ENCODE measurements at regions not wholly inside any gene's neighbourhood (a gene's known extent, or its start where the extent isn't known, plus 50 kb on each side); places are given as distances from the start of the nearest gene placed in this dataset.

GRCh38 chr5:36396640-36397039, 94.9 kb upstream of the RANBP3L start:
- 50 to 55% methylated on average over 3 of the region's 3 CpGs for WGBS, 2 donors
- DNase-seq, result no peak
- H3K9me3 ChIP-seq, result no peaks in the 10 kb centered on the region
- no peaks in the 10 kb centered on the region for H3K4me1 ChIP-seq
- no peaks in the 10 kb centered on the region for H3K36me3 ChIP-seq (ENCODE audit: low read depth, missing control alignments)
- H3K4me3 ChIP-seq, result no peak overlapping the region
- H3K27ac ChIP-seq, result no peak overlapping the region
- intact Hi-C loops (cut with DNase I; ENCODE audit: low total_unique reads), result loop anchor here (10.0 kb wide), 1 partner anchor 132 kb away; no protein-coding TSS in a partner anchor
- H3K27me3 ChIP-seq, result no peaks in the 10 kb centered on the region
- TF ChIP-seq POLR2A (IDR thresholded peaks at IDR 0.05), result no peak
- TF ChIP-seq, protein P1, sequence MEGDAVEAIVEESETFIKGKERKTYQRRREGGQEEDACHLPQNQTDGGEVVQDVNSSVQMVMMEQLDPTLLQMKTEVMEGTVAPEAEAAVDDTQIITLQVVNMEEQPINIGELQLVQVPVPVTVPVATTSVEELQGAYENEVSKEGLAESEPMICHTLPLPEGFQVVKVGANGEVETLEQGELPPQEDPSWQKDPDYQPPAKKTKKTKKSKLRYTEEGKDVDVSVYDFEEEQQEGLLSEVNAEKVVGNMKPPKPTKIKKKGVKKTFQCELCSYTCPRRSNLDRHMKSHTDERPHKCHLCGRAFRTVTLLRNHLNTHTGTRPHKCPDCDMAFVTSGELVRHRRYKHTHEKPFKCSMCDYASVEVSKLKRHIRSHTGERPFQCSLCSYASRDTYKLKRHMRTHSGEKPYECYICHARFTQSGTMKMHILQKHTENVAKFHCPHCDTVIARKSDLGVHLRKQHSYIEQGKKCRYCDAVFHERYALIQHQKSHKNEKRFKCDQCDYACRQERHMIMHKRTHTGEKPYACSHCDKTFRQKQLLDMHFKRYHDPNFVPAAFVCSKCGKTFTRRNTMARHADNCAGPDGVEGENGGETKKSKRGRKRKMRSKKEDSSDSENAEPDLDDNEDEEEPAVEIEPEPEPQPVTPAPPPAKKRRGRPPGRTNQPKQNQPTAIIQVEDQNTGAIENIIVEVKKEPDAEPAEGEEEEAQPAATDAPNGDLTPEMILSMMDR (IDR thresholded peaks at IDR 0.05), result no peak

DNA sequence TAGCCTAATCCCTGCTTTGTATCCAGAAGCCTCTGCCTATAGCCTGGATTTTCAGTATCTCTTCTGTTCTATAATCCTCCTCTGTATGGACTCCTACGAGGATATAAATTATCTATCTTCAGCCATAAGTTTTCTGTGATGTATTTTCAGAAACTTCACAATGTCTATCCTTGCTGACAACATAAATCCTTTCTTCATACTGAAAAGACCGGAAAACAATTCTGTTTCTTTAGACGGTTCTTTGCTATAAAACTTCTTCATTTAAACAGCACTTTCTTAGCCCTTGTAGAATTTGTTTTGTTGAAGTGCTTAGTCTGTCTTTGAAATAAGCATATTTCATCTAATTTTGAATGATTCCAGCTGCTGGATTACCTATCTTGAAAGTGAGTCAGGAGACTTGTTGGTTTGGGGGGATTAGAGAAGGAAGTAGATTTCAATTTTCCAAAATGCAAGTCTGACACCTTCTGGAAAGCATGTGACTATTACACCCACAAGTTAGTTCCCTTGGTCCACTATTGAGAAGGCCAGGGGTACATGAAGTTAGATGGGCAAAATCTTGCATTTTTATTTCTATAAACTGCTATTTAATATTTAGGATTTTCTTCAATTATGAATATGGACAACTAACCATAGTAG, 96.3 kb upstream of the RANBP3L start:
- H3K9me3 ChIP-seq, result no peaks in the 10 kb centered on the region
- intact Hi-C loops (cut with DNase I; ENCODE audit: low total_unique reads), result loop anchor here (10.0 kb wide), 1 partner anchor 133 kb away; no protein-coding TSS in a partner anchor
- no peak for TF ChIP-seq POLR2A (IDR thresholded peaks at IDR 0.05)
- TF ChIP-seq, protein P1 (IDR thresholded peaks at IDR 0.05), result peak; percentile 11 to 32 (median 18)
- H3K27me3 ChIP-seq, result no peaks in the 10 kb centered on the region
- no peak for DNase-seq
- no peak overlapping the region for H3K4me3 ChIP-seq
- no peak overlapping the region for H3K27ac ChIP-seq
- no peaks in the 10 kb centered on the region for H3K36me3 ChIP-seq (ENCODE audit: low read depth, missing control alignments)
- H3K4me1 ChIP-seq, result no peaks in the 10 kb centered on the region
- 73 to 75% methylated on average over 3 of the region's 3 CpGs for WGBS, 2 donors

DNA sequence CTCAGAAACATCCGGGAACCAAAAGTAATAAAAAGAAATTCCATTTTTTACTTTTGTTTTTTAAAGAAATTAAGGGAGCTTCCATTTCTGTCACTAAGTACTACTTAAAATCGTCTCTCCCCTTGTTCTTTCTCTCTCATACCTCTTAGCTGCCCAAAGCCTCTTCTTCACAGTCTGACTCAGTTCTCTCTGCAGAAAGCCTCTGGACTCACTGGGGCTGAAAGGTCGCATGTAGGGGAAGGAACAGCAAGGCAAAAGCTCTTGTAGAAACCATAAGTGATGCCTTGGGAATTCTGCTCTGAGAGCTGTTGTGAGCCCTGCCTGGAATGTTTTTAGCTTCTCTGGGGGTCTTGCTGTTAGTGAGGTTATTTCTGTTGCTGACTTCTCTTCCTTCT, 100.8 kb upstream of the RANBP3L start:
- no peaks in the 10 kb centered on the region for H3K4me1 ChIP-seq
- no peaks in the 10 kb centered on the region for H3K36me3 ChIP-seq (ENCODE audit: low read depth, missing control alignments)
- no peaks in the 10 kb centered on the region for H3K9me3 ChIP-seq
- intact Hi-C loops (cut with DNase I; ENCODE audit: low total_unique reads), result no loop called here
- H3K27ac ChIP-seq, result no peak overlapping the region
- no peak overlapping the region for H3K4me3 ChIP-seq
- no peaks in the 10 kb centered on the region for H3K27me3 ChIP-seq
- TF ChIP-seq, protein P1 (IDR thresholded peaks at IDR 0.05), result no peak
- TF ChIP-seq POLR2A (IDR thresholded peaks at IDR 0.05), result no peak
- no peak for DNase-seq
- WGBS, 2 donors, result 71 to 90% methylated on average over 3 of the region's 3 CpGs

- 70 to 88% methylated on average over 5 of the region's 5 CpGs for WGBS, 2 donors
These were observed 102.1 kb upstream of the RANBP3L start for GRCh38 chr5:36403632-36404311.

More at GRCh38 chr5:36403632-36404311, 102.1 kb upstream of the RANBP3L start:
- no peaks in the 10 kb centered on the region for H3K9me3 ChIP-seq
- H3K4me1 ChIP-seq, result no peaks in the 10 kb centered on the region
- H3K4me3 ChIP-seq, result no peak overlapping the region
- peak; percentile 47 for DNase-seq
- H3K27ac ChIP-seq, result peak overlapping the region in 1 of 2 donors; percentile 15
- TF ChIP-seq, protein P1 (IDR thresholded peaks at IDR 0.05), result no peak
- no peak for TF ChIP-seq POLR2A (IDR thresholded peaks at IDR 0.05)
- H3K27me3 ChIP-seq, result no peaks in the 10 kb centered on the region
- intact Hi-C loops (cut with DNase I; ENCODE audit: low total_unique reads), result no loop called here
- no peaks in the 10 kb centered on the region for H3K36me3 ChIP-seq (ENCODE audit: low read depth, missing control alignments)

All from testis (tissue), 2 donors.